ENCODE measurements at regions not wholly inside any gene's neighbourhood (a gene's known extent, or its start where the extent isn't known, plus 50 kb on each side); places are given as distances from the start of the nearest gene placed in this dataset.

DNA sequence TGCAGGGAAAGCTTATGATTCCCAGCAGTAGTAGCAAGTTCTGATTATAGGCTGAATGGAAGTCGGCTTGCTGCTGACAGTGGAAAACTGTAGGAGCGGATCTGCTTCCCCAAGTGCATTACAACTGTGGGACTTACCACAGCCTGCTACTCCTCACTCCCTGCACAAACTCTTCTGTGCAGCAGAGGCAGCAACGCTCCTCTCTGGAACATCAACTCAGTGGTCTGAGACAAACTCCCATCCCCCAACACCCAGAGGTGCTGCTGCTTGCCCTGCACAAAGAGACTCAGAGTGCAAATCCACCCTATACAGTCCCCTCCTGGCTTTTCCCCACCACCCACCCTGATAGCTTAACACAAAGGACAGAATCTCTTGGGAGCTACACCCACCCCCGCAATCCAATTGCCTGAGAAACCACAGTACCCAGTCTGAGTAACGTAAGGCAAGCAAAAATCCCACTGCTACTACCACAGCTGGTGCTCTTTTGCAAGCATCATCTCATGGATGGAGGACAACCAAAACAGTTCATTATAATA is 1455.2 kb downstream of the AMY1C start:
- no peak for TF ChIP-seq POLR2A (IDR thresholded peaks at IDR 0.05; ENCODE audit: low read depth, low read length)
- TF ChIP-seq, protein P1, sequence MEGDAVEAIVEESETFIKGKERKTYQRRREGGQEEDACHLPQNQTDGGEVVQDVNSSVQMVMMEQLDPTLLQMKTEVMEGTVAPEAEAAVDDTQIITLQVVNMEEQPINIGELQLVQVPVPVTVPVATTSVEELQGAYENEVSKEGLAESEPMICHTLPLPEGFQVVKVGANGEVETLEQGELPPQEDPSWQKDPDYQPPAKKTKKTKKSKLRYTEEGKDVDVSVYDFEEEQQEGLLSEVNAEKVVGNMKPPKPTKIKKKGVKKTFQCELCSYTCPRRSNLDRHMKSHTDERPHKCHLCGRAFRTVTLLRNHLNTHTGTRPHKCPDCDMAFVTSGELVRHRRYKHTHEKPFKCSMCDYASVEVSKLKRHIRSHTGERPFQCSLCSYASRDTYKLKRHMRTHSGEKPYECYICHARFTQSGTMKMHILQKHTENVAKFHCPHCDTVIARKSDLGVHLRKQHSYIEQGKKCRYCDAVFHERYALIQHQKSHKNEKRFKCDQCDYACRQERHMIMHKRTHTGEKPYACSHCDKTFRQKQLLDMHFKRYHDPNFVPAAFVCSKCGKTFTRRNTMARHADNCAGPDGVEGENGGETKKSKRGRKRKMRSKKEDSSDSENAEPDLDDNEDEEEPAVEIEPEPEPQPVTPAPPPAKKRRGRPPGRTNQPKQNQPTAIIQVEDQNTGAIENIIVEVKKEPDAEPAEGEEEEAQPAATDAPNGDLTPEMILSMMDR (IDR thresholded peaks at IDR 0.05; ENCODE audit: extremely low read depth in 1 of 2, insufficient read depth in 1 of 2, low read depth in 1 of 2, low read length in 2 of 2), result no peak
- TF ChIP-seq POLR2AphosphoS5 (IDR thresholded peaks at IDR 0.05; ENCODE audit: insufficient read depth, low read depth, low read length), result no peak
- no peak for TF ChIP-seq MYC (IDR thresholded peaks at IDR 0.05; ENCODE audit: low read depth, low read length)
- no peak for TF ChIP-seq GATA2 (IDR thresholded peaks at IDR 0.05; ENCODE audit: insufficient read depth, insufficient read length, low read depth, low read length)
- TF ChIP-seq EZH2 (IDR thresholded peaks at IDR 0.05; ENCODE audit: borderline replicate concordance, low read depth, low read length, severe bottlenecking), result no peak
- TF ChIP-seq JUN (IDR thresholded peaks at IDR 0.05; ENCODE audit: borderline replicate concordance, insufficient read depth, insufficient read length, low read depth), result no peak

Data from endothelial cell of umbilical vein (primary cell).